Stimulated activated naive CD8-positive, alpha-beta T cell treated with anti-CD3 and anti-CD28 coated beads, Interleukin-15, amount 100 ng/mL, for 72 hours (primary cell): ENCODE measurements at regions not wholly inside any gene's neighbourhood (a gene's known extent, or its start where the extent isn't known, plus 50 kb on each side); places are given as distances from the start of the nearest gene placed in this dataset.
"Not testable (repeated sequence)": the region's sequence is repeated elsewhere in the genome, so short reads cannot be mapped to it uniquely, and the experiment has no call there.

Experiments used
- ATAC-seq: fragments of 150-1000 bp; cut with Tn5 transposase; 2 replicates; pipeline ENCODE4 v1.10.0; 2021; ENCODE audit warnings: mild to moderate bottlenecking, moderate library complexity
- DNase-seq, 2 donors: peaks; one replicate each; pipeline ENCODE4 v3.0.0; 2021 to 2022
- H3K27ac Mint-ChIP-seq, 2 donors: one replicate each; pipeline ENCODE4 v1.8.0; 2022; ENCODE audit warnings: mild to moderate bottlenecking in 2 of 2, mixed read lengths in 2 of 2, moderate library complexity in 2 of 2
- H3K27me3 Mint-ChIP-seq: one replicate; pipeline ENCODE4 v1.8.0; 2022; ENCODE audit warnings: mixed read lengths
- H3K4me1 Mint-ChIP-seq: one replicate; pipeline ENCODE4 v1.8.0; 2022; ENCODE audit warnings: mild to moderate bottlenecking, mixed read lengths
- H3K4me3 Mint-ChIP-seq, 2 donors: one replicate each; pipeline ENCODE4 v1.8.0; 2022; ENCODE audit warnings: mild to moderate bottlenecking in 2 of 2, mixed read lengths in 2 of 2, moderate library complexity in 1 of 2
- H3K9me3 Mint-ChIP-seq, 2 donors: one replicate each; pipeline ENCODE4 v1.8.0; 2022; ENCODE audit warnings: mixed read lengths in 2 of 2

DNA sequence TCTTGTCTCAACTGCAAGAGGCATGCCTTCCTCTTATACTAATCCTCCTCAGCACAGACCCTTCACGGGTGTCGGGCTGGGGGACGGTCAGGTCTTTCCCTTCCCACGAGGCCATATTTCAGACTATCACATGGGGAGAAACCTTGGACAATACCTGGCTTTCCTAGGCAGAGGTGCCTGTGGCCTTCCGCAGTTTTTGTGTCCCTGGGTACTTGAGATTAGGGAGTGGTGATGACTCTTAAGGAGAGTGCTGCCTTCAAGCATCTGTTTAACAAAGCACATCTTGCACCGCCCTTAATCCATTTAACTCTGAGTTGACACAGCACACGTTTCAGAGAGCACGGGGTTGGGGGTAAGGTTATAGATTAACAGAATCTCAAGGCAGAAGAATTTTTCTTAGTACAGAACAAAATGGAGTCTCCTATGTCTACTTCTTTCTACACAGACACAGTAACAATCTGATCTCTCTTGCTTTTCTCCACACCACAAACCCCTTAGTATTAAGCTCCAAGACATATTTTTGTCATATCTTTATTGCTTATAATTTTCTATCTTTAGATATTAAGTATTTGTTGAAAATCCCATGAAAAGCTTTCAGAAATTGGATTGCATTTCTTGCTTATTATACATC lies 72.8 kb upstream of the LPCAT1 start:
- not testable (repeated sequence) for H3K4me3 Mint-ChIP-seq, H3K9me3 Mint-ChIP-seq, DNase-seq, ATAC-seq, H3K27me3 Mint-ChIP-seq, H3K27ac Mint-ChIP-seq
- peaks cover 32% of the 10 kb centered on the region for H3K4me1 Mint-ChIP-seq

DNA sequence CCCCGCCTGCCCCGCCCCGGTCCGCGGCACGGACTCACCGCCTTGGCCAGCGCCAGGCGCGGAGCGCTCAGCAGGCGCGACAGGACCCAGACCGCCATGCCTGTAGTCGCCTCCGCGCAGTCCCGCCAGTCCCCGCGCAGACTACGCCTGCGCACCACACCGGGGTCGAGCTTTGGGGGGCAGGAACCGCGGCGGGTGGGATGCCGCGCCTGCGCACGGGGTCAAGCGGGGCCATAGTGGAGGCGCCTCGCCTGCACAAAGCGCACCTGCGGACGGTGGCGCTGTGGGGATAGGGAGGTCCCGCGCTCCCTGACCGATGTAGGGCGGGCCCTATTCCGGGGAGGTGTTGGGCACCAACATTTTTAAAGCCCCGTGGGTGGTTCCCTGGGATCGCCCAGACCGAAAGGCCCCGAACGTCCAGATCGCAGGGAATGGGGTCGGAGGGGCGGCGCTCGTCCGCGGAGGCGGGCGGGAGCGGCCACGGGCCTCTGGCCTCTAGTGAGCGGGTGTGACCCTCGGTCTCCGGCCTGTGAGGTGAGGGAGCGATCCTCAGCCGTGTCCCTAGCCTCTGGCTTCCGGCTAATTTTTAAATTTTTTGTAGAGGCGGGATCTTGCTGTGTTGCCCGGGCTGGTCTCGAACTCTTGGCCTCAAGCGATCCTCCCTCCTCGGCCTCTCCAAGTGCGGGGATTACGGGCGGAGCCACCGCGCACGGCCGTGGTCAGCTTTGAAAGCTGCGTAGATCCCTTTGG lies 70.8 kb upstream of the LPCAT1 start:
- peak overlapping the region in 1 of 2 donors; percentile 63 for H3K27ac Mint-ChIP-seq
- ATAC-seq: peak; percentile 95

DNA sequence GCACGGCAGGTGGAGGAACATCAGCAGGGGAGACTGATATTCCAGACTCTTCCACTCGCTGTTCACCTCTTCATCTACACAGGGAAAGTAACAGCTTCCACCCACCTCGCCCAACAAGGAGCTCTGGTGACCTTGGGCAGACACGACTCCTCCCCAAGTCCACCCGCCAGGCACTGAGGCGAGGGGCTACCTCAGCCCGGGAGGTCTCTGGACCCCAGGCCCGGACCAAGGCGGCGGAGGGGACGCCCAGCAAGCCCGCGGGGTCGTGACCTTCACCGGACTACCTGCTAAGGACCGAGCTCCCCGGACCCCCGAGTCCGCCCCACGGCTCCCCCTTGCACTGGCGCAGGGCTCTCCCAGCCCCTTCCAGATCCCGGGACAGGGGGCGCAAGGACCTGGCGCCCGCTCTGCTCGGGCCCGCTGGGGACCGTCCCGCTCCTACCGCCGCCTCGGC lies 70.2 kb upstream of the LPCAT1 start:
- peak overlapping the region; percentile 84 to 89 for H3K4me3 Mint-ChIP-seq
- peaks cover 15% of the 10 kb centered on the region for H3K4me1 Mint-ChIP-seq
- no peak for ATAC-seq
- peak overlapping the region; percentile 49 to 92 for H3K27ac Mint-ChIP-seq
- no peaks in the 10 kb centered on the region for H3K9me3 Mint-ChIP-seq
- no peak for DNase-seq
- H3K27me3 Mint-ChIP-seq: no peaks in the 10 kb centered on the region

More for the DNA sequence above, 70.8 kb upstream of the LPCAT1 start:
- Mint-ChIP-seq H3K27me3 (no peaks in the 10 kb centered on the region), H3K4me3 (peak overlapping the region; percentile 84 to 89), H3K4me1 (peaks cover 21% of the 10 kb centered on the region), H3K9me3 (no peaks in the 10 kb centered on the region)
- DNase-seq: peak; percentile 90 to 91

DNA sequence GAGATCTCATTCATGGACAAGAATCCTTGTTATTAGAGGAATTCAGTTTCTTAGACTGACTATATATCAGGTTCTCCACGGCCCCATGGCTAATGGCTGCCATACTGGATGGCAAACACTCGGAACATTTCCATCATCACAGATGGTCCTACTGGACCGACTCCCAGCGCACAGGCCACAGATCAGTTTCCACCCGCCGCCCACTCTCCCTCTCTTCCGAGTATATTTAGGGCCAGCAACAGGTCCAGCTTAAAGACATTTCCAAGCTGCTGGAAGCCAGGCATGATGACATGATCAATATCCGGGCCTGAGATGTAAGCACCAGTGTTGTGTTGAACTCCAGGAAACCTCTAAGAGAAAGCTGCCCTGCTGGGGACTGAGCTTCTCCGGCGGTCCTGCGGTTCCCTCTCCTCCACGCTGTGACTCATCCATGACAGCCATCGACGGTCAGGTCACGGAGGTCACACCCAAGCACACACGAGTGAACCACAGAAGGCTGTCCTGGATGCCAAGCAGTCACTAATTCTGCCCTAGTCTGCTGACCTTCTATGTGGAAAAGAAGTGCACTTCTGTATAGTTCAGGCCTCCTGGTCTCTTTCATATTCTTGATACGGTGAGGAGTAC lies 64.4 kb upstream of the LPCAT1 start:
- not testable (repeated sequence) for H3K4me3 Mint-ChIP-seq, DNase-seq, H3K9me3 Mint-ChIP-seq, H3K27me3 Mint-ChIP-seq, ATAC-seq, H3K4me1 Mint-ChIP-seq
- H3K27ac Mint-ChIP-seq: peak overlapping the region in 1 of 2 donors; percentile 19

GRCh38 chr5:1583081-1583875 lies 59.5 kb upstream of the LPCAT1 start:
- H3K4me3 Mint-ChIP-seq, H3K9me3 Mint-ChIP-seq, H3K27me3 Mint-ChIP-seq, H3K27ac Mint-ChIP-seq, ATAC-seq, H3K4me1 Mint-ChIP-seq, DNase-seq: not testable (repeated sequence)

DNA sequence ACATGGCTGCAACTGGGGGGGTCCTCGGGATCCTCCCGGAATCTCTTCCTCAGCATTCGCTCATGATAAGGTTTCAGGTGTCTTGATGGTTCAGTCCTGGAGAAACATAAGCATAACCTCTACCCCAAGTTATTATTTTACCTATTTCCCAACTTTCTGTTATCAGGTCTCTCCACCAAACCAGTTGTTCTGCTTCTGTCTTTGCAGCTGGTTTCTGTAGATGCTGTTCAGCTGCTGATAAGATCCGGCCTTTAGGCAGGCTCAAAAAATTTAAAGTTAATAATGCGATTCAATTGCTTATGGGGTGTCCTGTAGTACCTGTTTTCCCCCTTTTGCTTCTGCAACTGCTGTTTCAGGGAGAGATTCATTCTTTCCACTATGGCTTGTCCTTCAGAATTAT lies 55.6 kb upstream of the LPCAT1 start:
- H3K9me3 Mint-ChIP-seq, H3K4me1 Mint-ChIP-seq, H3K27ac Mint-ChIP-seq, H3K27me3 Mint-ChIP-seq, H3K4me3 Mint-ChIP-seq, DNase-seq, ATAC-seq: not testable (repeated sequence)

DNA sequence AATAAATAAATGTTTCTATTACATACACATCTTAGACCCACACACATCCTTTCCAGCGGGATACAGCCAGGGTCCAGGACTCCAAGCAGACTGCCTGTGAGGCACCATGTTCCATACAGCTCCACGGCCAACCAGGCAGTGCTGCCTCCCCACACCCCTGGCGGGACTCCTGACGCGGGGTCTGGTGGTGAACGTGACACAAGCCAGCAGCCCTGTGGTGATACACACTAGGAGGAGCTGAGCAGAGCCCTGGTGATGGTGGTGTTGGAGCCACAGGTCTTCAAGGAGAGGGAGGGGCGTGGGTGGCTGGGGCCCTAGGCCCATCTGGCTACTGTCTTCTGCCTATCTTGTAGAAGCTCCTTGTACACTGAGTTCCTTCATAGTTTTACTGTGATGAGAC lies 53.1 kb upstream of the LPCAT1 start:
- H3K27me3 Mint-ChIP-seq, H3K9me3 Mint-ChIP-seq, H3K27ac Mint-ChIP-seq, DNase-seq, H3K4me3 Mint-ChIP-seq, H3K4me1 Mint-ChIP-seq, ATAC-seq: not testable (repeated sequence)

- DNase-seq, H3K9me3 Mint-ChIP-seq, H3K4me3 Mint-ChIP-seq, H3K27ac Mint-ChIP-seq, H3K4me1 Mint-ChIP-seq, ATAC-seq, H3K27me3 Mint-ChIP-seq: not testable (repeated sequence)
Measured at GRCh38 chr5:1575991-1576714, 52.4 kb upstream of the LPCAT1 start.

GRCh38 chr5:1575491-1575890 lies 51.7 kb upstream of the LPCAT1 start:
- not testable (repeated sequence) for H3K4me1 Mint-ChIP-seq, H3K27me3 Mint-ChIP-seq, DNase-seq, ATAC-seq, H3K4me3 Mint-ChIP-seq, H3K27ac Mint-ChIP-seq, H3K9me3 Mint-ChIP-seq

DNA sequence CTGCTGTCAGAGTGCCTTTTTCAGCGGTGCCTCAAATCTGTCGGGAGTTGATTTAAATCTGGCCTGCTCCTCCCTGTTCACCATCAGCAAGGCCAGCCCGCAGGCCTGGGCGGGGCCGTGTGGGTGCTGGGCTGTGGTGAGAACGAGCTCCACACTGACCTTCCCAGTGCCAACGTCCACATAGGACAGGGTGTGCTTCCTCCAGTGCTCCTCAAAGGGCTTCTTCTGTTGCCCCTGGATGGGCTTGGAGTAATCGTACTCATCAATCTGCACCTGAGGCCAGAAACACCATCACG lies 50.2 kb upstream of the LPCAT1 start:
- ATAC-seq, H3K4me1 Mint-ChIP-seq, H3K27me3 Mint-ChIP-seq, DNase-seq, H3K4me3 Mint-ChIP-seq, H3K27ac Mint-ChIP-seq: not testable (repeated sequence)
- peaks cover 4 to 11% of the 10 kb centered on the region in 2 donors for H3K9me3 Mint-ChIP-seq

GRCh38 chr5:1573217-1574022 lies 49.7 kb upstream of the LPCAT1 start:
- H3K9me3 Mint-ChIP-seq: peaks cover 4 to 11% of the 10 kb centered on the region in 2 donors
- DNase-seq, H3K27ac Mint-ChIP-seq, H3K27me3 Mint-ChIP-seq, H3K4me3 Mint-ChIP-seq, ATAC-seq, H3K4me1 Mint-ChIP-seq: not testable (repeated sequence)
